H1 (cell line): ENCODE measurements at regions not wholly inside any gene's neighbourhood (a gene's known extent, or its start where the extent isn't known, plus 50 kb on each side); places are given as distances from the start of the nearest gene placed in this dataset.

Source experiments
- CTCF ChIA-PET: fragments of 300-600 bp; sonication (Branson Sonifier 250); formaldehyde crosslinking; loops from one replicate; lab custom pipeline; 2021; ENCODE audit not compliant: partially characterized antibody; lab: Charles Lee
- POLR2A ChIA-PET: fragments of 300-600 bp; sonication (Branson Sonifier 250); formaldehyde crosslinking; loops from one replicate; lab custom pipeline; 2021; ENCODE audit warnings: inconsistent platforms; ENCODE audit not compliant: partially characterized antibody; lab: Charles Lee
- DNase-seq, 2 experiments: peaks; one replicate each; pipeline versions ENCODE4 v3.0.0 to v3.0.0-alpha.2; 2010 to 2022; ENCODE audit warnings: low spot score in 2 of 2, low read depth in 1 of 2, mixed read lengths in 1 of 2
- FAIRE-seq: peaks from 2 replicates; lab custom pipeline; 2011; peaks lifted over from hg19 to GRCh38; lab: Jason Lieb, UNC
- H2AFZ ChIP-seq: 2 replicates; pipeline ENCODE4 v1.8.1; 2012; ENCODE audit warnings: low read length, inconsistent platforms
- H2AK5ac ChIP-seq: 2 replicates; pipeline ENCODE4 v1.6.1; 2013; ENCODE audit warnings: low read depth, low read length
- H2BK120ac ChIP-seq: replicated peaks from 2 replicates; pipeline ENCODE3; 2013; ENCODE audit warnings: low read depth, low read length, inconsistent platforms
- H2BK12ac ChIP-seq: 2 replicates; pipeline ENCODE4 v1.6.1; 2013; ENCODE audit warnings: low read depth, low read length
- H2BK15ac ChIP-seq: 2 replicates; pipeline ENCODE4 v1.6.1; 2013; ENCODE audit warnings: low read length
- H2BK20ac ChIP-seq: 2 replicates; pipeline ENCODE4 v1.6.1; 2013; ENCODE audit warnings: low read length
- H2BK5ac ChIP-seq: 2 replicates; pipeline ENCODE4 v1.6.1; 2013; ENCODE audit warnings: low read depth, low read length
- H3K14ac ChIP-seq: 2 replicates; pipeline ENCODE4 v1.6.1; 2013; ENCODE audit warnings: inconsistent platforms; ENCODE audit not compliant: insufficient read length
- H3K18ac ChIP-seq: 2 replicates; pipeline ENCODE4 v1.6.1; 2013; ENCODE audit warnings: low read length; ENCODE audit errors: extremely low read depth
- H3K23ac ChIP-seq: 2 replicates; pipeline ENCODE4 v1.6.1; 2013; ENCODE audit warnings: inconsistent platforms; ENCODE audit not compliant: insufficient read length
- H3K23me2 ChIP-seq: 2 replicates; pipeline ENCODE4 v1.6.1; 2013; ENCODE audit warnings: low read depth, low read length
- H3K27ac ChIP-seq: 2 replicates; pipeline ENCODE4 v1.6.1; 2011; ENCODE audit warnings: low read depth, low read length, inconsistent platforms
- H3K27me3 ChIP-seq, 4 experiments: replicated peaks in 1 of 4; 1 replicate in 1 of 4; 2 replicates in 3 of 4; pipeline versions ENCODE4 v1.6.1 to v1.8.1; 2011 to 2013; ENCODE audit warnings: low read length in 3 of 4, mild to moderate bottlenecking in 3 of 4, inconsistent platforms in 2 of 4, mixed read lengths in 2 of 4, moderate library complexity in 1 of 4; ENCODE audit not compliant: control insufficient read depth in 3 of 4, insufficient read depth in 3 of 4; ENCODE audit errors: extremely low read depth in 1 of 4
- H3K36me3 ChIP-seq, 4 experiments: 2 replicates each; pipeline versions ENCODE4 v1.6.1 to v1.8.1; 2011 to 2013; ENCODE audit warnings: mild to moderate bottlenecking in 4 of 4, low read length in 3 of 4, moderate library complexity in 2 of 4, control low read depth in 1 of 4, inconsistent platforms in 1 of 4; ENCODE audit not compliant: insufficient read depth in 4 of 4, control insufficient read depth in 2 of 4
- H3K4ac ChIP-seq: replicated peaks from 2 replicates; pipeline ENCODE3; 2013; ENCODE audit warnings: low read length, low read depth, mixed read lengths, inconsistent platforms; ENCODE audit not compliant: insufficient read length
- H3K4me1 ChIP-seq, 4 experiments: replicated peaks in 1 of 4; 1 replicate in 1 of 4; 2 replicates in 3 of 4; pipeline versions ENCODE4 v1.6.1 to v1.8.1; 2011 to 2013; ENCODE audit warnings: low read length in 3 of 4, inconsistent platforms in 2 of 4, mixed read lengths in 1 of 4; ENCODE audit not compliant: insufficient read depth in 4 of 4, control insufficient read depth in 3 of 4
- H3K4me2 ChIP-seq, 2 experiments: 2 replicates each; pipeline versions ENCODE4 v1.6.1 to v1.8.1; 2011 to 2013; ENCODE audit warnings: low read depth in 2 of 2, low read length in 2 of 2, control low read depth in 1 of 2, inconsistent platforms in 1 of 2, mild to moderate bottlenecking in 1 of 2; ENCODE audit not compliant: insufficient read depth in 1 of 2
- H3K4me3 ChIP-seq, 4 experiments: fragments of 200-600, 300-600 bp in 1 of 4; sonication (generic), shearing (Covaris generic), sonication (Bioruptor Twin) in 1 of 4; 2 replicates each; pipeline versions ENCODE4 v1.5.1 to v1.8.1; 2011 to 2016; ENCODE audit warnings: low read length in 4 of 4, low read depth in 3 of 4, control low read depth in 2 of 4, inconsistent platforms in 2 of 4, mild to moderate bottlenecking in 2 of 4, mixed read lengths in 1 of 4, moderate library complexity in 1 of 4; ENCODE audit not compliant: insufficient read depth in 2 of 4; ENCODE audit errors: extremely low read depth in 1 of 4
- H3K56ac ChIP-seq: replicated peaks from 2 replicates; pipeline ENCODE3; 2013; ENCODE audit warnings: low read depth, mild to moderate bottlenecking, mixed read lengths, low read length, inconsistent platforms; ENCODE audit not compliant: insufficient read length
- H3K79me1 ChIP-seq: 2 replicates; pipeline ENCODE4 v1.6.1; 2013; ENCODE audit warnings: low read depth, low read length, control low read depth
- H3K79me2 ChIP-seq, 2 experiments: 2 replicates each; pipeline versions ENCODE4 v1.6.1 to v1.8.1; 2012 to 2013; ENCODE audit warnings: low read length in 2 of 2, mild to moderate bottlenecking in 2 of 2, inconsistent platforms in 1 of 2; ENCODE audit not compliant: insufficient read depth in 2 of 2, control insufficient read depth in 1 of 2
- H3K9ac ChIP-seq, 4 experiments: replicated peaks in 1 of 4; 1 replicate in 1 of 4; 2 replicates in 3 of 4; pipeline versions ENCODE4 v1.6.1 to v1.8.1; 2011 to 2013; ENCODE audit warnings: low read depth in 3 of 4, low read length in 3 of 4, control low read depth in 2 of 4, mild to moderate bottlenecking in 2 of 4, moderate library complexity in 2 of 4, inconsistent platforms in 1 of 4; ENCODE audit errors: extremely low read depth in 1 of 4
- H3K9me3 ChIP-seq, 2 experiments: 2 replicates each; pipeline versions ENCODE4 v1.6.1 to v1.8.1; 2012 to 2013; ENCODE audit warnings: mild to moderate bottlenecking in 2 of 2, moderate library complexity in 2 of 2, control low read depth in 1 of 2, inconsistent platforms in 1 of 2, low read depth in 1 of 2, low read length in 1 of 2, mixed read lengths in 1 of 2; ENCODE audit not compliant: insufficient read depth in 2 of 2
- H4K20me1 ChIP-seq, 2 experiments: replicated peaks in 1 of 2; 2 replicates each; pipeline versions ENCODE3 to v1.8.1; 2011 to 2013; ENCODE audit warnings: inconsistent platforms in 2 of 2, low read length in 2 of 2, mild to moderate bottlenecking in 1 of 2; ENCODE audit not compliant: insufficient read depth in 2 of 2, control insufficient read depth in 1 of 2
- H4K5ac ChIP-seq: 2 replicates; pipeline ENCODE4 v1.6.1; 2013; ENCODE audit warnings: low read length, low read depth, mixed read lengths, inconsistent platforms; ENCODE audit not compliant: insufficient read length
- H4K8ac ChIP-seq: 2 replicates; pipeline ENCODE4 v1.8.0; 2013; ENCODE audit warnings: mild to moderate bottlenecking, moderate library complexity, low read length, inconsistent platforms; ENCODE audit not compliant: insufficient read depth; ENCODE audit errors: extremely low read depth
- H4K91ac ChIP-seq: replicated peaks from 2 replicates; pipeline ENCODE3; 2013; ENCODE audit warnings: low read length, mixed read lengths, inconsistent platforms; ENCODE audit not compliant: insufficient read length
- BCL11A ChIP-seq, 2 experiments: IDR thresholded peaks; one replicate each; pipeline ENCODE4 v1.6.1; 2011; ENCODE audit warnings: low read depth in 2 of 2, low read length in 2 of 2, mild to moderate bottlenecking in 2 of 2
- MAX ChIP-seq: IDR thresholded peaks from 2 replicates; pipeline ENCODE4 v1.6.1; 2012; ENCODE audit warnings: inconsistent platforms
- NRF1 ChIP-seq: IDR thresholded peaks from 2 replicates; pipeline ENCODE4 v1.6.1; 2011; ENCODE audit warnings: mild to moderate bottlenecking, low read depth, low read length, improper control_type of control experiment
- RBBP5 ChIP-seq: IDR thresholded peaks from 2 replicates; pipeline ENCODE4 v1.7.1; 2012; ENCODE audit warnings: low read depth, mild to moderate bottlenecking, inconsistent platforms, low read length, moderate library complexity, borderline replicate concordance
- SIX5 ChIP-seq: IDR thresholded peaks from 2 replicates; pipeline ENCODE4 v1.6.1; 2011; ENCODE audit warnings: mild to moderate bottlenecking, low read depth, low read length
- WGBS, 2 experiments: shearing (Covaris generic) in 1 of 2; methylation state at CpG; one replicate each; pipeline versions ENCODE4 v1.1.6 to v1.1.7; 2013 to 2015; ENCODE audit warnings: low lambda C conversion rate in 2 of 2, mixed read lengths in 2 of 2, inconsistent platforms in 1 of 2, low coverage in 1 of 2, missing lambda C conversion rate in 1 of 2; ENCODE audit not compliant: insufficient replicate concordance in 2 of 2, insufficient coverage in 1 of 2, insufficient read length in 1 of 2; ENCODE audit errors: extremely low coverage in 1 of 2, missing lambda C conversion rate in 1 of 2; 5-methylcytosine and 5-hydroxymethylcytosine counted together

DNA sequence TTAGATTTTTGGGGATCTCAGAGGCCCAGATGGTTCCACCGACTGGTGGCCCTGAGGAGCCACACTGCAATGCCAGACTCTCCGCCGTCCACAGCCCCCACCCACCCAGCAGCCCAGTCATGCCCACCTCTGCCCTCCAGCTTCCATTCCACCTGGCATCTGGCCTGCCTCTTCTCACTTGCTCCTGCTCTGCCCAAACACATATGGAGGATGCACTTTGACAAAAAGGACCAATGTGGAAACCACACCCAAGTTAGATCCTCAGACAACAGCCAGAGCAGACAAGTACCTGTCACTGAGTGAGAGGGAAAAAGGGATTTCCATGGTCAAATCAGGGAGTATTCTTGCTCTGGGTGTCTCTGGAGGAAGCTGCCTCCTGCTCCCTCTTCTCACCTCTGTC lies 120.6 kb upstream of the NXT1 start:
- H4K91ac ChIP-seq = no peak overlapping the region
- no peaks in the 10 kb centered on the region for H3K36me3 ChIP-seq
- no peak overlapping the region for H3K56ac ChIP-seq
- H3K9ac ChIP-seq = no peak overlapping the region
- no peak overlapping the region for H3K4me3 ChIP-seq
- WGBS, 2 experiments = 100% methylated on average over 2 of the region's 3 CpGs; no CpG with 5 or more reads in 1 of the 2 experiments
- H2AK5ac ChIP-seq = no peak overlapping the region
- H2AFZ ChIP-seq = no peak overlapping the region
- no peaks in the 10 kb centered on the region for H3K79me2 ChIP-seq
- H4K8ac ChIP-seq = no peak overlapping the region
- no peak overlapping the region for H2BK20ac ChIP-seq
- H3K27me3 ChIP-seq = no peaks in the 10 kb centered on the region
- ChIA-PET POLR2A (no interaction called here), CTCF (interaction anchor here (0.6 to 1.9 kb wide), 2 partner anchors 15 to 118 kb away, joined by 3 to 8 read pairs; no protein-coding TSS in a partner anchor)
- FAIRE-seq (no peak), DNase-seq (peak in 1 of 2 experiments; percentile 17)
- H3K4ac ChIP-seq = no peak overlapping the region
- no peak overlapping the region for H2BK15ac ChIP-seq
- H3K4me1 ChIP-seq = no peaks in the 10 kb centered on the region; a peak in 1 of 7 replicates
- H3K23me2 ChIP-seq = no peaks in the 10 kb centered on the region
- H2BK12ac ChIP-seq = no peak overlapping the region
- no peak overlapping the region for H2BK5ac ChIP-seq
- H3K79me1 ChIP-seq = no peaks in the 10 kb centered on the region
- no peak overlapping the region for H3K14ac ChIP-seq
- H3K4me2 ChIP-seq = no peak overlapping the region
- H4K20me1 ChIP-seq = no peaks in the 10 kb centered on the region
- H4K5ac ChIP-seq = no peak overlapping the region
- H3K18ac ChIP-seq = no peak overlapping the region
- H2BK120ac ChIP-seq = no peak overlapping the region
- no peak overlapping the region for H3K23ac ChIP-seq
- 0 out of 4 replicates have a peak, but pooled peaks cover 0 to 2% of the 10 kb centered on the region in 2 experiments for H3K9me3 ChIP-seq
- TF ChIP-seq RBBP5 (no peak), NRF1 (no peak), SIX5 (no peak), MAX (no peak), BCL11A (IDR thresholded peaks at IDR 0.05; ENCODE audit: low read depth in 2 of 2, low read length in 2 of 2) (no peak)
- H3K27ac ChIP-seq = no peak overlapping the region
